Panc1 (cell line): ENCODE measurements at regions not wholly inside any gene's neighbourhood (a gene's known extent, or its start where the extent isn't known, plus 50 kb on each side); places are given as distances from the start of the nearest gene placed in this dataset.
"Not testable (repeated sequence)": the region's sequence is repeated elsewhere in the genome, so short reads cannot be mapped to it uniquely, and the experiment has no call there.

Experiments
- ATAC-seq: fragments of 200-7000 bp; cut with Tn5 transposase; 2 replicates; pipeline ENCODE4 v1.9.1; 2020; ENCODE audit warnings: mild to moderate bottlenecking, moderate library complexity
- BruUV-seq: library from RNA; stranded (reverse); fragments of 400-500 nt; replicated peaks from 2 replicates; lab custom pipeline; 2021; lab: Mats Ljungman, UMichigan
- CTCF ChIA-PET: fragments of 300-600 bp; sonication (Branson Sonifier 250); formaldehyde crosslinking; loops from one replicate; lab custom pipeline; 2022; ENCODE audit warnings: antibody characterized with exemption; lab: Charles Lee
- POLR2A ChIA-PET: fragments of 300-600 bp; sonication (Branson Sonifier 250); formaldehyde crosslinking; loops from one replicate; lab custom pipeline; 2022; ENCODE audit warnings: antibody characterized with exemption; lab: Charles Lee
- DNase-seq: peaks from one replicate; pipeline ENCODE4 v3.0.0-alpha.2; 2010; ENCODE audit warnings: low read depth, low spot score
- H3K27ac ChIP-seq: 2 replicates; pipeline ENCODE4 v1.5.1; 2011; ENCODE audit warnings: mild to moderate bottlenecking, low read length, inconsistent platforms
- H3K27me3 ChIP-seq: fragments of 200-500 bp; sonication (Bioruptor generic); 2 replicates; pipeline ENCODE4 v1.6.0; 2014; ENCODE audit warnings: low read length, inconsistent platforms; ENCODE audit not compliant: control insufficient read depth, insufficient read depth
- H3K36me3 ChIP-seq: fragments of 200-500 bp; sonication (Bioruptor generic); 2 replicates; pipeline ENCODE4 v1.5.1; 2014; ENCODE audit warnings: inconsistent platforms, mild to moderate bottlenecking, low read length, moderate library complexity; ENCODE audit not compliant: control insufficient read depth, insufficient read depth
- H3K4me1 ChIP-seq: 2 replicates; pipeline ENCODE4 v1.5.1; 2011; ENCODE audit warnings: inconsistent platforms, mild to moderate bottlenecking, low read length, moderate library complexity; ENCODE audit not compliant: control insufficient read depth, insufficient read depth
- H3K4me3 ChIP-seq, 2 experiments: 2 replicates each; pipeline ENCODE4 v1.5.1; 2011 to 2012; ENCODE audit warnings: low read depth in 2 of 2, low read length in 2 of 2, mild to moderate bottlenecking in 2 of 2, inconsistent platforms in 1 of 2, moderate library complexity in 1 of 2
- H3K9me3 ChIP-seq: fragments of 200-500 bp; sonication (Bioruptor generic); 2 replicates; pipeline ENCODE4 v1.5.1; 2014; ENCODE audit warnings: low read depth, mild to moderate bottlenecking, inconsistent platforms, low read length, moderate library complexity; ENCODE audit not compliant: control insufficient read depth, insufficient read depth
- CTCF ChIP-seq: fragments of 450-650 bp; IDR thresholded peaks from 2 replicates; pipeline ENCODE4 v1.5.1; 2017; ENCODE audit warnings: mild to moderate bottlenecking
- POLR2AphosphoS5 ChIP-seq: IDR thresholded peaks from 2 replicates; pipeline ENCODE4 v1.6.1; 2012; ENCODE audit warnings: mild to moderate bottlenecking, low read depth, low read length, moderate library complexity
- REST ChIP-seq, 2 experiments: IDR thresholded peaks; 2 replicates each; pipeline ENCODE4 v1.6.1; 2011 to 2012; ENCODE audit warnings: low read depth in 2 of 2, control low read depth in 1 of 2, low read length in 1 of 2, mild to moderate bottlenecking in 1 of 2, moderate library complexity in 1 of 2; ENCODE audit not compliant: insufficient read depth in 1 of 2
- SIN3A ChIP-seq: IDR thresholded peaks from 2 replicates; pipeline ENCODE4 v1.6.1; 2012; ENCODE audit warnings: low read depth, mild to moderate bottlenecking, low read length, moderate library complexity, borderline replicate concordance; ENCODE audit not compliant: insufficient read depth
- TCF7L2 ChIP-seq: IDR thresholded peaks from 2 replicates; pipeline ENCODE4 v1.6.1; 2011; ENCODE audit warnings: mild to moderate bottlenecking, low read depth, low read length, inconsistent platforms
- in situ Hi-C: cut with HindIII; loops from 2 replicates; pipeline ENCODE4 v1.10.0; 2016; ENCODE audit warnings: low sequenced_read_pairs, low pct_unique_long_range_greater_than_20kb
- intact Hi-C: fragments of 100-400 bp; cut with micrococcal nuclease; formaldehyde crosslinking; loops from one replicate; pipeline ENCODE4 v1.10.0; 2022; ENCODE audit not compliant: unreplicated experiment

GRCh38 chr15:56792211-56792610 is 58.9 kb upstream of the ZNF280D start:
- H3K4me3 ChIP-seq: no peak overlapping the region
- no peaks in the 10 kb centered on the region for H3K9me3 ChIP-seq
- no peak for TF ChIP-seq POLR2AphosphoS5
- no peak for TF ChIP-seq TCF7L2
- no peak for TF ChIP-seq CTCF
- TF ChIP-seq REST (IDR thresholded peaks at IDR 0.05; ENCODE audit: insufficient read depth in 1 of 2, low read depth in 2 of 2, low read length in 1 of 2): no peak
- no peak for TF ChIP-seq SIN3A
- no TSS peak for BruUV-seq
- DNase-seq (no peak), ATAC-seq (no peak)
- H3K27ac ChIP-seq: no peak overlapping the region
- ChIA-PET CTCF (no interaction called here), POLR2A (no interaction called here)
- no peaks in the 10 kb centered on the region for H3K27me3 ChIP-seq
- in situ Hi-C loops: no loop called here
- intact Hi-C loops: no loop called here
- no peaks in the 10 kb centered on the region for H3K4me1 ChIP-seq
- no peaks in the 10 kb centered on the region for H3K36me3 ChIP-seq

GRCh38 chr15:56791521-56791920 is 58.2 kb upstream of the ZNF280D start:
- intact Hi-C loops, H3K4me3 ChIP-seq, POLR2A ChIA-PET, H3K27ac ChIP-seq, H3K27me3 ChIP-seq, DNase-seq, H3K9me3 ChIP-seq, ATAC-seq, H3K4me1 ChIP-seq, CTCF ChIA-PET, H3K36me3 ChIP-seq, in situ Hi-C loops, BruUV-seq: not testable (repeated sequence)

- in situ Hi-C loops (no loop called here), intact Hi-C loops (no loop called here)
- POLR2A ChIA-PET: no interaction called here
- no peaks in the 10 kb centered on the region for H3K27me3 ChIP-seq
- TF ChIP-seq REST (IDR thresholded peaks at IDR 0.05; ENCODE audit: insufficient read depth in 1 of 2, low read depth in 2 of 2, low read length in 1 of 2) (no peak), CTCF (no peak), TCF7L2 (no peak), POLR2AphosphoS5 (no peak)
- DNase-seq: no peak
- no peak overlapping the region for H3K4me3 ChIP-seq
- no peak overlapping the region for H3K27ac ChIP-seq
- no peaks in the 10 kb centered on the region for H3K9me3 ChIP-seq
- no peak for ATAC-seq
- no peaks in the 10 kb centered on the region for H3K36me3 ChIP-seq
- H3K4me1 ChIP-seq: no peaks in the 10 kb centered on the region
- BruUV-seq: no TSS peak
- CTCF ChIA-PET: no interaction called here
Observed at GRCh38 chr15:56788359-56788758, 55.0 kb upstream of the ZNF280D start.
